PC-9 (cell line): ENCODE measurements at regions not wholly inside any gene's neighbourhood (a gene's known extent, or its start where the extent isn't known, plus 50 kb on each side); places are given as distances from the start of the nearest gene placed in this dataset.

Source experiments
- BruUV-seq: library from RNA; stranded (reverse); fragments of 400-500 nt; replicated peaks from 2 replicates; lab custom pipeline; 2021; lab: Mats Ljungman, UMichigan
- CTCF ChIA-PET: fragments of 300-600 bp; sonication (Branson Sonifier 250); formaldehyde crosslinking; loops from one replicate; lab custom pipeline; 2022; ENCODE audit warnings: antibody characterized with exemption; lab: Charles Lee
- POLR2A ChIA-PET: fragments of 300-600 bp; sonication (Branson Sonifier 250); formaldehyde crosslinking; loops from one replicate; lab custom pipeline; 2022; ENCODE audit warnings: antibody characterized with exemption; ENCODE audit not compliant: unreplicated experiment; lab: Charles Lee
- DNase-seq, 2 experiments: peaks; one replicate each; pipeline versions ENCODE4 v3.0.0 to v3.0.0-alpha.2; 2015 to 2022; ENCODE audit warnings: mixed read lengths in 1 of 2
- H2AFZ ChIP-seq: fragments of 200-600 bp; sonication (generic); 2 replicates; pipeline ENCODE4 v1.8.1; 2017; ENCODE audit warnings: antibody characterized with exemption
- H3F3A ChIP-seq: fragments of 200-600 bp; sonication (generic); 2 replicates; pipeline ENCODE4 v1.8.1; 2017; ENCODE audit warnings: antibody characterized with exemption, mild to moderate bottlenecking, low read depth; ENCODE audit not compliant: insufficient read depth
- H3K27ac ChIP-seq: fragments of 200-600 bp; sonication (generic); 2 replicates; pipeline ENCODE4 v1.6.1; 2016; ENCODE audit warnings: mixed run types
- H3K27me3 ChIP-seq: fragments of 200-600 bp; sonication (generic); 2 replicates; pipeline ENCODE4 v1.6.1; 2016; ENCODE audit warnings: low read depth, mixed run types; ENCODE audit not compliant: insufficient read depth
- H3K36me3 ChIP-seq: fragments of 200-600 bp; sonication (generic); 2 replicates; pipeline ENCODE4 v1.6.1; 2016; ENCODE audit warnings: low read depth, mixed run types
- H3K4me1 ChIP-seq: fragments of 200-600 bp; sonication (generic); replicated peaks from 2 replicates; pipeline ENCODE4 v1.6.1; 2016; ENCODE audit warnings: mixed run types; ENCODE audit not compliant: insufficient read depth
- H3K4me2 ChIP-seq: fragments of 200-600 bp; sonication (generic); 2 replicates; pipeline ENCODE4 v1.6.1; 2017; ENCODE audit warnings: mixed run types
- H3K4me3 ChIP-seq: fragments of 200-600 bp; sonication (generic); 2 replicates; pipeline ENCODE4 v1.6.1; 2016; ENCODE audit warnings: mixed run types
- H3K79me2 ChIP-seq: fragments of 200-600 bp; sonication (generic); 2 replicates; pipeline ENCODE4 v1.6.1; 2017; ENCODE audit warnings: low read depth, mixed run types
- H3K9me2 ChIP-seq: fragments of 200-600 bp; sonication (generic); 2 replicates; pipeline ENCODE4 v1.8.1; 2017; ENCODE audit warnings: mild to moderate bottlenecking; ENCODE audit not compliant: insufficient read depth
- H3K9me3 ChIP-seq: fragments of 200-600 bp; sonication (generic); 2 replicates; pipeline ENCODE4 v1.8.1; 2016; ENCODE audit warnings: low read depth; ENCODE audit not compliant: insufficient read depth
- H4K20me1 ChIP-seq: fragments of 200-600 bp; sonication (generic); 2 replicates; pipeline ENCODE4 v1.8.1; 2017; ENCODE audit not compliant: insufficient read depth
- EZH2 ChIP-seq: fragments of 200-600 bp; sonication (generic); IDR thresholded peaks from 2 replicates; pipeline ENCODE4 v1.8.0; 2017; ENCODE audit warnings: antibody characterized with exemption, low read depth
- intact Hi-C: fragments of 100-400 bp; cut with micrococcal nuclease; formaldehyde crosslinking; loops from one replicate; pipeline ENCODE4 v1.10.0; 2022; ENCODE audit not compliant: unreplicated experiment
- TF ChIP-seq, protein P1 (sequence below): fragments of 200-600 bp; sonication (generic); conservative IDR thresholded peaks from 2 replicates; pipeline ENCODE4 v1.6.1; 2017; ENCODE audit warnings: mixed run types, antibody characterized with exemption, mild to moderate bottlenecking, moderate library complexity

DNA sequence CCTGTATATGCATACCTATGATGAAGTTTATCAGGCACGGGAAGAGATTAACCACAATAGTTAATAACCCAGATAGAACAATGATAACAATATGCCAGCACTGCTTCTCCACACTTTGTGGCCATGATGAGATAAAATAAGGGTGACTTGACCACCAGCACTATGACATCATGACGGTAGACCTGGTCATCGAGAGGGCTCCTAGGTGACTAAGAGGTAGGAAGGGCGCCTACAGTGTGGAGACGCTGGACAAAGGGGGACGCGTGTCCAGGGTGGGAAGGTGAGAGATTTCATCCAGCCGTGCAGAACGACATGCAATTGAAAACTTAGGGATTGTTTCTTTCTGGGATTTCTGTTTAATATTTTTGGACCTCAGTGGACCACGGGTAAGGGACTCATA, 221.8 kb upstream of the RTL1 start:
- no peaks in the 10 kb centered on the region for H3K4me1 ChIP-seq
- no peak for DNase-seq
- no peaks in the 10 kb centered on the region for H3K36me3 ChIP-seq
- ChIA-PET CTCF (no interaction called here), POLR2A (no interaction called here)
- BruUV-seq, result no TSS peak
- H3K27me3 ChIP-seq, result peaks cover 30% of the 10 kb centered on the region
- TF ChIP-seq, protein P1, sequence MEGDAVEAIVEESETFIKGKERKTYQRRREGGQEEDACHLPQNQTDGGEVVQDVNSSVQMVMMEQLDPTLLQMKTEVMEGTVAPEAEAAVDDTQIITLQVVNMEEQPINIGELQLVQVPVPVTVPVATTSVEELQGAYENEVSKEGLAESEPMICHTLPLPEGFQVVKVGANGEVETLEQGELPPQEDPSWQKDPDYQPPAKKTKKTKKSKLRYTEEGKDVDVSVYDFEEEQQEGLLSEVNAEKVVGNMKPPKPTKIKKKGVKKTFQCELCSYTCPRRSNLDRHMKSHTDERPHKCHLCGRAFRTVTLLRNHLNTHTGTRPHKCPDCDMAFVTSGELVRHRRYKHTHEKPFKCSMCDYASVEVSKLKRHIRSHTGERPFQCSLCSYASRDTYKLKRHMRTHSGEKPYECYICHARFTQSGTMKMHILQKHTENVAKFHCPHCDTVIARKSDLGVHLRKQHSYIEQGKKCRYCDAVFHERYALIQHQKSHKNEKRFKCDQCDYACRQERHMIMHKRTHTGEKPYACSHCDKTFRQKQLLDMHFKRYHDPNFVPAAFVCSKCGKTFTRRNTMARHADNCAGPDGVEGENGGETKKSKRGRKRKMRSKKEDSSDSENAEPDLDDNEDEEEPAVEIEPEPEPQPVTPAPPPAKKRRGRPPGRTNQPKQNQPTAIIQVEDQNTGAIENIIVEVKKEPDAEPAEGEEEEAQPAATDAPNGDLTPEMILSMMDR, result no peak
- no peak for TF ChIP-seq EZH2
- no peaks in the 10 kb centered on the region for H3F3A ChIP-seq
- intact Hi-C loops, result no loop called here
- no peak overlapping the region for H3K4me3 ChIP-seq
- H4K20me1 ChIP-seq, result no peaks in the 10 kb centered on the region
- H3K9me2 ChIP-seq, result no peaks in the 10 kb centered on the region
- no peak overlapping the region for H3K4me2 ChIP-seq
- no peak overlapping the region for H2AFZ ChIP-seq
- H3K9me3 ChIP-seq, result no peaks in the 10 kb centered on the region
- H3K27ac ChIP-seq, result no peak overlapping the region
- no peaks in the 10 kb centered on the region for H3K79me2 ChIP-seq

DNA sequence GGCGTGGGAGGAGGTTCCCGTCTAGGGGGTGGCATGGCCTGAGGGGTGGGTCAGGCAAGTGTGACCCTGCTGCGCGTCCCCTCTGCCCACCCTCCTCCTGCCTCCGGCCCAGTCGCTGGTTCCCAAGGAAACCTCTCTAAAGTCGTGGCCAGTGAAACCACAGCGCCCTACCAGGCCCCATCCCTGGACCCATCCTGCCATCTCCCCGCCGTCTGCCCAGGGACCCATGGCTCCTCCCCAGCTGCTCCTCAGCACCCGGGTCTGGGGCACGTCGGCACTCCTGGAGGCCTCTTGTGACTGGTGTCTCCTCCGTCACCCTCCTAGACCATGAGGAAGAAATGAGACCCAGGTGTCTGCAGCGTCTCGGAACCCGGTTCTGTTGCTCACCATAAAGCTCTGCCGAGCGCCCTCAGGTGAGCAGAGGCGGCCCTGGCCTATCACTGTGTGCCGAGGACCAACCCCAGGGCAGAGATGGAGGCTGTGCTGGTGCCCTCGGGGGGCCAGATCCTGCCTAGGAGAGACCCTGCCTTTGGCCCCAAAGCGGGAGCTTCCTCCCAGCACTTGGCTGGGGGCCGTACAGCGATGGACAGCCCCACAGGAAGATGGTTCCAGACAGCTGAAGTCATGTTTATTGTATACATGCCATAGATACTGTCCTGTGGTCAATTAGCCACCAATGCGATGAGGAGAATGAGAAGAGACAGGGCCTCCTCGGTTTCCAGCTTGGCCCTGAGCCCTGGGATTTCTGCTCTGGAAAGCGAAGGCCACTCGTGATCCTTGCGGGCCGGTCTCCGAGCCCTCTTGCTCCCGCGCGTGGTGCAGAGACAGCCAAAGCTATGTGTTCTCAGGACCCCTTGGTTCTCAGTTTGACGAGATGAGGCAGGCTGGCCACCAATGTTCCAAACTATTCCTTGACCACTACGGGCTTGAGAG, 222.5 kb upstream of the RTL1 start:
- Histone ChIP-seq H3K79me2 (no peaks in the 10 kb centered on the region), H2AFZ (no peak overlapping the region), H3K9me2 (no peaks in the 10 kb centered on the region), H3K27ac (no peak overlapping the region), H3K4me2 (no peak overlapping the region), H3K36me3 (no peaks in the 10 kb centered on the region), H3F3A (no peaks in the 10 kb centered on the region), H4K20me1 (no peaks in the 10 kb centered on the region), H3K27me3 (peaks cover 30% of the 10 kb centered on the region), H3K9me3 (no peaks in the 10 kb centered on the region), H3K4me1 (no peaks in the 10 kb centered on the region), H3K4me3 (no peak overlapping the region)
- intact Hi-C loops, result no loop called here
- TF ChIP-seq EZH2, result no peak
- TF ChIP-seq, protein P1, result no peak
- ChIA-PET CTCF (no interaction called here), POLR2A (no interaction called here)
- no peak for DNase-seq
- no TSS peak for BruUV-seq

DNA sequence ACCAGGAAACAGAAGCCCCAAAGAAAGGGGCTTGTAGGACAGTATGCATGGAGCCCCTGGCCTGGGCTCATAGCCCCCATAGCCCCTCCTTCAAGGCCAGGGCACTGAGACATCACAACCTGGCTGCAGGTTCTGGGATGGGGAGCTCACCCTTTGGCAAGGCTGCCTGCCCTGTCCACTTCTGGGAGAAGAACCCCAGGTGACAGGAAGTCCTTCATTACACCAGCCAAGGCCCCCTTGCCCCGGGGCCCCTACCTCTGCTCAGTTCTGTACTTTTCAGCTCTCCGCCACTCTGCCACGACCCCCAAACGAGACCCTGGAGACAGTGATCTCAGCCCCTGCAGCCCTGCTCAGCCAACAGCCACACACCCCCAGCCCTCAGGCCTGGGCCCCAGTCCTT, 223.2 kb upstream of the RTL1 start:
- Histone ChIP-seq H3F3A (no peaks in the 10 kb centered on the region), H3K4me2 (no peak overlapping the region), H3K79me2 (no peaks in the 10 kb centered on the region), H3K36me3 (no peaks in the 10 kb centered on the region), H3K9me2 (no peaks in the 10 kb centered on the region), H4K20me1 (no peaks in the 10 kb centered on the region), H3K27ac (no peak overlapping the region), H2AFZ (no peak overlapping the region), H3K27me3 (peaks cover 30% of the 10 kb centered on the region), H3K9me3 (no peaks in the 10 kb centered on the region), H3K4me1 (no peaks in the 10 kb centered on the region), H3K4me3 (no peak overlapping the region)
- ChIA-PET CTCF (no interaction called here), POLR2A (no interaction called here)
- TF ChIP-seq, protein P1, result no peak
- TF ChIP-seq EZH2, result no peak
- intact Hi-C loops, result no loop called here
- no TSS peak for BruUV-seq
- no peak for DNase-seq
